GM19438 (cell line): ENCODE measurements at regions not wholly inside any gene's neighbourhood (a gene's known extent, or its start where the extent isn't known, plus 50 kb on each side); places are given as distances from the start of the nearest gene placed in this dataset.

Experiments
- ATAC-seq: cut with Tn5 transposase; IDR thresholded peaks from one replicate; pipeline ENCODE4 v1.9.1; 2021; ENCODE audit warnings: low read depth; ENCODE audit not compliant: unreplicated experiment

GRCh38 chr4:81623434-81623833, 151.7 kb upstream of the RASGEF1B start:
- ATAC-seq, result no peak

- no peak for ATAC-seq
Measured at GRCh38 chr4:81622474-81623184, 150.9 kb upstream of the RASGEF1B start.

GRCh38 chr4:81622028-81622427, 150.3 kb upstream of the RASGEF1B start:
- no peak for ATAC-seq

- no peak for ATAC-seq
Measured at GRCh38 chr4:81621490-81621889, 149.8 kb upstream of the RASGEF1B start.

GRCh38 chr4:81620442-81620841, 148.7 kb upstream of the RASGEF1B start:
- ATAC-seq, result no peak

GRCh38 chr4:81617545-81617944, 145.8 kb upstream of the RASGEF1B start:
- ATAC-seq, result no peak

- ATAC-seq, result no peak
Measured at GRCh38 chr4:81611221-81611620, 139.5 kb upstream of the RASGEF1B start.

GRCh38 chr4:81609844-81610243, 138.1 kb upstream of the RASGEF1B start:
- ATAC-seq, result no peak

GRCh38 chr4:81607950-81608349, 136.2 kb upstream of the RASGEF1B start:
- no peak for ATAC-seq

GRCh38 chr4:81606801-81607501, 135.2 kb upstream of the RASGEF1B start:
- ATAC-seq, result peak; percentile 59

- no peak for ATAC-seq
Measured at GRCh38 chr4:81606166-81606565, 134.5 kb upstream of the RASGEF1B start.

GRCh38 chr4:81605271-81605670, 133.6 kb upstream of the RASGEF1B start:
- no peak for ATAC-seq

- ATAC-seq, result no peak
Measured at GRCh38 chr4:81604683-81605218, 133.0 kb upstream of the RASGEF1B start.

GRCh38 chr4:81602854-81603253, 131.1 kb upstream of the RASGEF1B start:
- ATAC-seq, result no peak

- no peak for ATAC-seq
Measured at GRCh38 chr4:81601358-81601694, 129.6 kb upstream of the RASGEF1B start.

GRCh38 chr4:81600520-81601357, 129.0 kb upstream of the RASGEF1B start:
- no peak for ATAC-seq

GRCh38 chr4:81599742-81600380, 128.2 kb upstream of the RASGEF1B start:
- ATAC-seq, result no peak

GRCh38 chr4:81595798-81596610, 124.3 kb upstream of the RASGEF1B start:
- no peak for ATAC-seq

- ATAC-seq, result no peak
Measured at GRCh38 chr4:81595287-81595686, 123.6 kb upstream of the RASGEF1B start.
